NAMALWA (cell line): ENCODE measurements at regions not wholly inside any gene's neighbourhood (a gene's known extent, or its start where the extent isn't known, plus 50 kb on each side); places are given as distances from the start of the nearest gene placed in this dataset.

Source experiments
- DNase-seq: peaks from one replicate; pipeline ENCODE4 v3.0.0-alpha.2; 2015; ENCODE audit warnings: low spot score

GRCh38 chr4:182014164-182014563 lies 229.0 kb upstream of the TENM3 start:
- no peak for DNase-seq

- no peak for DNase-seq
Measured at GRCh38 chr4:182015014-182015413, 228.2 kb upstream of the TENM3 start.

- DNase-seq, result no peak
Measured at GRCh38 chr4:182015893-182016292, 227.3 kb upstream of the TENM3 start.

GRCh38 chr4:182017038-182017437 lies 226.2 kb upstream of the TENM3 start:
- DNase-seq, result no peak

- no peak for DNase-seq
Measured at GRCh38 chr4:182018691-182019090, 224.5 kb upstream of the TENM3 start.

- no peak for DNase-seq
Measured at GRCh38 chr4:182019148-182019652, 224.0 kb upstream of the TENM3 start.

GRCh38 chr4:182022909-182023308 lies 220.3 kb upstream of the TENM3 start:
- no peak for DNase-seq

GRCh38 chr4:182023469-182023868 lies 219.7 kb upstream of the TENM3 start:
- DNase-seq, result no peak

- no peak for DNase-seq
Measured at GRCh38 chr4:182042945-182043344, 200.3 kb upstream of the TENM3 start.

- DNase-seq, result no peak
Measured at GRCh38 chr4:182048871-182049270, 194.3 kb upstream of the TENM3 start.

- no peak for DNase-seq
Measured at GRCh38 chr4:182056866-182057265, 186.3 kb upstream of the TENM3 start.

GRCh38 chr4:182062458-182062857 lies 180.7 kb upstream of the TENM3 start:
- no peak for DNase-seq

- no peak for DNase-seq
Measured at GRCh38 chr4:182062936-182063335, 180.3 kb upstream of the TENM3 start.

GRCh38 chr4:182063651-182064050 lies 179.6 kb upstream of the TENM3 start:
- DNase-seq, result no peak

- no peak for DNase-seq
Measured at GRCh38 chr4:182065255-182065654, 177.9 kb upstream of the TENM3 start.

- DNase-seq, result no peak
Measured at GRCh38 chr4:182066037-182066436, 177.2 kb upstream of the TENM3 start.

- no peak for DNase-seq
Measured at GRCh38 chr4:182067828-182068227, 175.4 kb upstream of the TENM3 start.

GRCh38 chr4:182068920-182069319 lies 174.3 kb upstream of the TENM3 start:
- DNase-seq, result no peak

- no peak for DNase-seq
Measured at GRCh38 chr4:182073278-182073677, 169.9 kb upstream of the TENM3 start.

GRCh38 chr4:182074139-182074538 lies 169.1 kb upstream of the TENM3 start:
- no peak for DNase-seq

- DNase-seq, result no peak
Measured at GRCh38 chr4:182074810-182075209, 168.4 kb upstream of the TENM3 start.

GRCh38 chr4:182082910-182083309 lies 160.3 kb upstream of the TENM3 start:
- no peak for DNase-seq

GRCh38 chr4:182083671-182084410 lies 159.4 kb upstream of the TENM3 start:
- DNase-seq, result no peak

- no peak for DNase-seq
Measured at GRCh38 chr4:182085051-182085480, 158.1 kb upstream of the TENM3 start.
